ENCODE measurements at regions not wholly inside any gene's neighbourhood (a gene's known extent, or its start where the extent isn't known, plus 50 kb on each side); places are given as distances from the start of the nearest gene placed in this dataset.
"Not testable (repeated sequence)": the region's sequence is repeated elsewhere in the genome, so short reads cannot be mapped to it uniquely, and the experiment has no call there.

DNA sequence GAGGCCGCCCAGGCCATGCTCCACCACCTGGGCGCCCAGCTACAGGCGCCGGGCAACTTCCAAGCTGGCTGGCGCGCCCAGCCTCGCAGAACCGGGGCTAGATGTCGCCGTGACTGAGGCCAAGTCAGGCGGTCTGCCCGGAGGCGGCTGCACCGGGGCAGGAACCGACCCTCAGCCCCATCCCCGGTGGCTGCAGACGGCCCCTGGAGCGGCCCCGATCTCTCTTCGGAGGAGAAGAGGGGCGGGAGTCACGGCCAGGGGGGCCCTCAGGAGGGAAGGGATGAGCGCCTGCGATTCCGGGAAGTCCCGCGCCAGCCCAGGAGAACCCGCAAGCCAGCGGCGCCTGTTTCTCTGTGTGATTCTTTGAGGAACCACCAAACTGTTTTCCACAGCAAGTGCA is 671.3 kb upstream of the DEFB115 start:
- not testable (repeated sequence) for DNase-seq (ENCODE audit: low read depth)

DNA sequence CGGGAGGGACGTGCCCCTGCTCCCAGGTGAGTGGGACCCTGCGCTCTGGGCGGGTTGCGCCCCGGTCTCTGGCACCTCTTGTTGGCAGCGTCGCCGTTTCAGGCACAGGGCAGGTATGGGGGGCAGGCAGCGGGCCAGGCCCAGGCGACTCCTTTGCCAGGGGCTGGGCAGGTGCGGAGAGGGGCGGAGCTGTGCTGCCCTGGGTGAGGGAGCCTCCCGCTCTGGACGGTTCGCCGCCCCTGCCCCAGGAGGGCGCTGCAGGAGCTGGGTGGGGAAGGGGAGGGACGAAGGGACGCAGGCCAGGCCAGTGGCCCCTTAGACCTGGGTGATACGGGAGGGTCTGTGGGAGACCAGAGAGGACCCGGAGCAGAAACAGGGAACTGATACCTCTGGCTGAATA is 663.9 kb upstream of the DEFB115 start:
- DNase-seq (ENCODE audit: low read depth): no peak

DNA sequence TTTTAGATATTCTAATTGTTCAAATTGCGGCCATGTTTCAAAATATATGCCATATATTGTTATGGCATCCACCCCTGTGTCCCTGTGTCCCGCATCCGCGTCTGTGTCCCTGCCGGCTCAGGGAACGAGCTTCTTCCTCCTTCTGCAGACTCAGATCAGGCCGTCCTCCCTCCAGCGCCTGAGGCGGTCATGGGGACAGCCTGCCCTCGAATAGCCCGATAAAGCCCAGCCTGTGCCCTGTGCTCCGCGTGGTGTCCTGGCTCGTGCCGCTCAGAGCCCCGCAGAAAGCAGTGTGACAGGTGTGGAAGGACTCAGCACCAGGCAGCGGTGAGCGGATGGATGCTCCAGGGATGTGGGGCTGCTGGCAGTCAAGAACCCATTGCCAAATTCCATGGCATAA is 663.4 kb upstream of the DEFB115 start:
- DNase-seq (ENCODE audit: low read depth): no peak

- DNase-seq (ENCODE audit: low read depth): no peak
These were observed 661.8 kb upstream of the DEFB115 start for GRCh38 chr20:30595698-30596097.

GRCh38 chr20:30597429-30597828 is 660.0 kb upstream of the DEFB115 start:
- DNase-seq (ENCODE audit: low read depth): not testable (repeated sequence)

GRCh38 chr20:30598460-30599230 is 658.8 kb upstream of the DEFB115 start:
- no peak for DNase-seq (ENCODE audit: low read depth)

DNA sequence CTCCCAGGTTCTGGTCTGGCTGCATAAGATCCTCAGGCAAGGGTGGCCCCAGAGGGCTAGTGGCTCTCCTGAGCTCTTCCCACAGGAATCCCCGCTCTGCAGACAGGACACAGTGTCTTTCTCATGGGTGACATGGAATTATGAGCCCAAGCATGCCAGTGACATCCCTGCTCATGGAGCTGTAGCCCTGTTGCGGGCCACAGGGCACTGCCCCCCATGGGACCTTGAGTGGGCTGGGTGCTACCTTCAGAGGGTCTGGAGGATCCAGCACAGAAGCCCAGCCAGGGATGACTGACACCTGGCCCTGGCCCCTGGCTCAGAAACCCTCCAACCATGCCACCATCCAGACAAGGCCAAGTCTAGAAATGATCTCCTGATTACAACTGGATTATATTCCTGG is 657.5 kb upstream of the DEFB115 start:
- DNase-seq (ENCODE audit: low read depth): no peak

DNA sequence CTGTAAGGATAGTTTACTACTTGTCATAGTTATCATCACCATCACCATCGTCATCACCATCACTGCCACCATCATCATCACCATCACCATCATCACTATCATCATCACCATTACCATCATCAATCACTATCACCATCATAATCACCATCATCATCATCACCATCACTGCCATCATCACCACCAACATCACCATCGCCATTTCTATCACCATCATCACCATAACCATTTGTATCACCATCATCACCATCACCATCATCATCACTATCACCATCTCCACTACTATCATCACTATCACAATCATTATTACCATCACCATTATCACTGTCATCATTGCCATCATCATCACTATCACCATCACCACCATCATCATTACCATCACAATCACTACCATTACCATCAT is 655.5 kb upstream of the DEFB115 start:
- DNase-seq (ENCODE audit: low read depth): no peak

DNA sequence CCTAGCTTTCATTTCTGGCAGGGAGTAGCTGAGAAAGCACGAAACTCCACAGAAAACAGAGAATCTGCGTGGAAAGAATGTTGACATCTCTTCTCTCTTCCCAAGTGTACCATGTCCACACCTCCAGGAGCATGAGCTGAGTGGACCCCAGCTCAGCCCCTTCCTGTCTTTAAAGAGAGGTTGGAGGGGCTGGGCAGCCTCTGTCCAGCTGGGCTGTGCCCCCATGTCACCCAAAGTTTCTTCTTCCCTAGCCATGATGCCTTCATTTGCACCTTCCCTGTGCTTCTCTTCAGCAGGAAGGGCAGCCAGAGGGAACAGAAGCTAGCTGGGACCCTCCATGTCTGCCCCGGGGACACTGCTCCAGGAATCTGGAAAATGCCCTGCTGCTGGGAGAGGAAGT is 655.0 kb upstream of the DEFB115 start:
- no peak for DNase-seq (ENCODE audit: low read depth)

- DNase-seq (ENCODE audit: low read depth): no peak
These were observed 650.5 kb upstream of the DEFB115 start for GRCh38 chr20:30606990-30607389.

GRCh38 chr20:30610029-30610693 is 647.3 kb upstream of the DEFB115 start:
- DNase-seq (ENCODE audit: low read depth): no peak

DNA sequence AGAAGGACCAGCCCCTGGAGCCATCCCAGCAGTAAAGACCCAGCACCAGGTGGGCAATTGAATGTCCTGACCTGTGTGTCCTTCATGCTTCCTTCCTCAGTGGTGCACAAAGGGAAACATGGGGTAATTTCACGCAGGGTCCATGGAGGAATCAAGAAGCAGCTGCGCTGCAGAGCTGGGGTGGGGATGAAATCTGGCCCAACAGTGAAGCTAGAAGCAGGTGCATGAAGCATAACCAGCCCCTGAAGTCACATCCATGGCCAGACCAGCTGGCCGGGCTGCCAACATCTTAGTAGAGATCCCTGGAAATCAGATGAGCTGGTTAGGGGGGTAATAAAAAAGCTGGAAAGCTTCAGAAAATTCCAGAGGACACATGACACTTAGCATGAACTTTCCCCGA is 646.7 kb upstream of the DEFB115 start:
- DNase-seq (ENCODE audit: low read depth): no peak

DNA sequence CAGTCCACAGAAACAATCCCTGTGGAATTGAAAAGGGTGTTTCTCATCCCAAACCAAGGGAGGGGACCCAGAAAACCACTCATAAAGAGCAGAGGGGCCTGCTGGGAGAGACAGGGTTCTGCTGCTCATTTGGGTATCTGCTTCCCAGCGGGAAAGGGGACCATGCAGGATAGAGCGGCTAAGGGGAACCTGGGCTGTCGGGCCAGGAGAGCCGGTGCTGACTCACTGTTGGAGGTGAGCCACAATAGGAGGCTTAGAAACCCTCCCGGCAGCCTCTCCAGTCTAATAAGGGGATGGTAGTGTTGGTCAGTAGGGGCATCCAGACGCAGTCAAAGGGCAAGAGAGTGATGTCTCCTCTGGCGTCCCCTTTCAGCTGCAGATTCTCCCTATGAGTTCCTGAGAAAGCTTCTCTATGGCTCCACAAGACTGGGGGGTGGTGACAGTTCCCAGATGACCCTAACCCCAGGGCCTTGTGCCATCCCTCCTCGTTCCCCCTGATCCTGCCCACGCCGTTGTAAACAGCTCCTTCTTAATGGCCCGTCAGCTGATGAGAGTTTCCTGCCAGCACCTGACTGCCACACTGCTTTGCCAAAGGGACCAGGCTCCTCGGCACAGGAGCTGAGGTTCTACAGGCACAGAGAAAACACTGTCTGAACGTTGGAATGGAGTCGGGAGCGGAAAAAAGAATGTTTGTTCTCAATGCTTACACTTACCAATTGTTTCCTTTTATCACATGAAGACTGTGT is 646.1 kb upstream of the DEFB115 start:
- no peak for DNase-seq (ENCODE audit: low read depth)

DNA sequence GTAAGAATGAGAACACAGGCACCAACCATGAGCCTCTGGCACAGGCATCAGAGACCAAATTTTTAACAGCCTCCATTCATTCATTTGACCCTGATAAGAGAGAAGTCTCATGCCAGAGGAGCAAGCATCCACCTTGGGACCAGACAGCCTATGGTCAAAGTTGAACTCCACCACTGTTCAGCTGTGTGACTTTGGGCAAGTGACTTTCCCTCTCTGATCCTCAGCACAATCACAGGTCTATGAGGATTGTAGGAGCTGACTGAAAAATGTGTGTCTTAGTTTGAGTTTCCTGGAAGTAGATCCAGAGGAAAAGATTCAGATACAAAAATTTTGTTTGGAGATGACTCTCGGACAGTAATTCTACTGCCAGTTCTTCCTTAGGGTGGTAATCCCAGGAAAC is 645.1 kb upstream of the DEFB115 start:
- DNase-seq (ENCODE audit: low read depth): no peak

DNA sequence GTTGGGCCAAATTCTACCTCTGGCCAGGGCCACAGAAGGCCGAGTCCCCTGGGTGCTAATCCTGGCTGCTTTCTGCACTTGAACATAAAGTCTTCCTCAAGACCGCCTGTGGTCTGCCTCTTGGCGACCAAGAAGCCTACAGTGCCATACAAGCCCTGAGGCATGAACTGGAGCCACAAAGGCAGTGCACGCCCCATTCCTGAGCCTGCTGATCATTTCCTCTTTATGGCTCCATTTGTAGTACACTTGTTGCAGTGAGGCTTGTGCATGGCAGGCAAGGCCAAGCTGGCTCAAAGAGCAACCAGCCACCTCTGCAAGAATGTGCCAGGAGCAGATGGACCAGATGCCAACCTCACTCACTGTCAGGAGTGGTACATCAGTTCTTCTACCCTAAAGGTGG is 636.1 kb upstream of the DEFB115 start:
- not testable (repeated sequence) for DNase-seq (ENCODE audit: low read depth)

- not testable (repeated sequence) for DNase-seq (ENCODE audit: low read depth)
These were observed 633.2 kb upstream of the DEFB115 start for GRCh38 chr20:30624310-30624709.

DNA sequence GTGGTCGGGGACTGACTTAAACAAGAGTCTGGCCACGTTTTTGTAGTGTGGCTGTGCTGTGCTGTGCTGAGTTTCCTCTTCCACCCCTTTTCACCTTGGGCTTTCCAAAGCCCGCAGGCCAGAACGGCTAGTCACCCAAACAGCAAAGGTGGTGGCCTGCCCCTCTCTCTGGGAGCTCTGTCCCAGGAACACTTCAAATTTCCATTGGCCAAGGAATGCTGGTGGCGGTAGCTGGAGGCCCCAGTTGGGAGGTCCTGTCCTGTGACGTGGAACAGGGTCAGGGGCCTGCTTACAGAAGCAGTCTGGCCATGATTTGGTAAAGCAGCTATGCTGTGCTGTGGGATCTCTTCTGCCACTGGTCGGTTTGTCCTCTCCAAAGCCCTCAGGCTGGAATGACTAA is 628.1 kb upstream of the DEFB115 start:
- not testable (repeated sequence) for DNase-seq (ENCODE audit: low read depth)

DNA sequence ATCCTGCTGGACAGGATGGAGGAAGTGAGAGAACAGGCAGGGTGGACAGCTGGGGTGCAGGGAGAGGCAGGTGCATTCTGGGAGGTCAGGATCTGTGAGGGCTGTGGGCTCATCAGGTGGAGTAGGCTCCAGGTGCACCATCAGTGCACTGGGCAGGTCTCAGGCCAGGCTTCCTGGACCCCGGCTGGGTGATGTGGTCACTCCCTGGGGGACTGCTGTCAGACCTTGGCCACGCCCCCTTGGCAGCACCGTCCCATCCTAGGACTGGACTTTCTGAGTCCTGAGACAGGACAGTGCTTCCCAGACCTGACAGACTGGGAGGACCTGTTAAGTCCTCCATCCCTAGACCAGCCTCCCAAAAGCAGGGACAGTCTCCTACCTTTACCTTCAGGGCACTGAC is 626.7 kb upstream of the DEFB115 start:
- no peak for DNase-seq (ENCODE audit: low read depth)

GRCh38 chr20:30631261-30631789 is 626.1 kb upstream of the DEFB115 start:
- DNase-seq (ENCODE audit: low read depth): not testable (repeated sequence)

DNA sequence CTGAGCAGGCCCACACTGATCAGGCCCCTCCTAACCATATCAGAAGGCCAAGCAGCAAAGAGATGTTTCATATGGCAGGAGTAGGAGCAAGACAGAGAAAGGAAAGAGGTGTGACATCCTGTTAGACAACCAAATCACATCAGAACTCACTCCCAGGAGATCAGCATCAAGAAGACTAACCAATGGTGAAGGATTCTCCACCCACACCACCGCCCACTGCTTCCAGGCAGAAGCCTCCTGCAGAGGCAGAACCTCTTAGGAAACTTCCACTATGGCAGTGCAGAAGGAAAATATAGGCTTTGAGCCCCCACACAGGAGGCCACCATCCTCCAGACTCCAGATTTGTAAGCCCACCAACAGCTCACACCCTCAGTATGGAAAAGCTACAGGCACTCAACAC is 624.7 kb upstream of the DEFB115 start:
- not testable (repeated sequence) for DNase-seq (ENCODE audit: low read depth)

DNA sequence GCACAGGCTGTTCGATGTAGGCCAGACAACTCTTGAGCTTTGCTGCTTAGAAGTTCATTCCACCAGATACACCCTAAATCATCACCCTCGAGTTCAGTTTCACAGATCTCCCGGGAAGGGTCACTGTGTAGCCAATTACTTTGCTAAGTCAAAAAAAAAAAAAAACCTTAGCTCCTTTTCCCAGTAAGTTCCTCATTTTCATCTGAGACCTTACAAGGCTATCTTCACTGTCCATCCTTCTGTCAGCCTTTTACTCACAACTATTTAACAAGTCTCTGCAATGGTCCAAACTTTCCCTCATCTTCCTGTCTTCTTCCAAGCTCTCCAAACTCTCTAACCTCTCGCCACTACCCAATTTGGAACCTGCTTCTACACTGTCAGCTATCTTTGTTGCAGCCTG is 615.9 kb upstream of the DEFB115 start:
- not testable (repeated sequence) for DNase-seq (ENCODE audit: low read depth)

DNA sequence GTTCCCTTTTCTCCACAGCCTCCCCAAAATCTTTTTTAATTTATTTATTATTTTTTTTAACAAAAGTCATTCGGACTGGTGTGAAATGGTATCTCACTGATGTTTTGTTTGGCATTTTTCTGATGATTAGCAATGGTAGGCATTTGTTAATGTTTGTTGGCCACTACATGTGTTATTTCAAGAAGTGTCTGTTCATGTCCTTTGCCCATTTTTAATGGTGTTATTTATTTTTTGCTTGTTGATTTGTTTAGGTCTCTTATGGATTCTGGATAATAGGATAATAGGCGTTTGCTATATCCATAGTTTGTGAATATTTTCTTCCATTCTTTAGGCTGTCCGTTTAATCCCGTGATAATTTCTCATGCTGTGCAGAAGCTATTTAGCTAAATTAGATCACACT is 596.5 kb upstream of the DEFB115 start:
- DNase-seq (ENCODE audit: low read depth): not testable (repeated sequence)

GRCh38 chr20:30668418-30668817 is 589.0 kb upstream of the DEFB115 start:
- not testable (repeated sequence) for DNase-seq (ENCODE audit: low read depth)

All from GM04503 (cell line).